ENCODE measurements at regions not wholly inside any gene's neighbourhood (a gene's known extent, or its start where the extent isn't known, plus 50 kb on each side); places are given as distances from the start of the nearest gene placed in this dataset.
"Not testable (repeated sequence)": the region's sequence is repeated elsewhere in the genome, so short reads cannot be mapped to it uniquely, and the experiment has no call there.

DNA sequence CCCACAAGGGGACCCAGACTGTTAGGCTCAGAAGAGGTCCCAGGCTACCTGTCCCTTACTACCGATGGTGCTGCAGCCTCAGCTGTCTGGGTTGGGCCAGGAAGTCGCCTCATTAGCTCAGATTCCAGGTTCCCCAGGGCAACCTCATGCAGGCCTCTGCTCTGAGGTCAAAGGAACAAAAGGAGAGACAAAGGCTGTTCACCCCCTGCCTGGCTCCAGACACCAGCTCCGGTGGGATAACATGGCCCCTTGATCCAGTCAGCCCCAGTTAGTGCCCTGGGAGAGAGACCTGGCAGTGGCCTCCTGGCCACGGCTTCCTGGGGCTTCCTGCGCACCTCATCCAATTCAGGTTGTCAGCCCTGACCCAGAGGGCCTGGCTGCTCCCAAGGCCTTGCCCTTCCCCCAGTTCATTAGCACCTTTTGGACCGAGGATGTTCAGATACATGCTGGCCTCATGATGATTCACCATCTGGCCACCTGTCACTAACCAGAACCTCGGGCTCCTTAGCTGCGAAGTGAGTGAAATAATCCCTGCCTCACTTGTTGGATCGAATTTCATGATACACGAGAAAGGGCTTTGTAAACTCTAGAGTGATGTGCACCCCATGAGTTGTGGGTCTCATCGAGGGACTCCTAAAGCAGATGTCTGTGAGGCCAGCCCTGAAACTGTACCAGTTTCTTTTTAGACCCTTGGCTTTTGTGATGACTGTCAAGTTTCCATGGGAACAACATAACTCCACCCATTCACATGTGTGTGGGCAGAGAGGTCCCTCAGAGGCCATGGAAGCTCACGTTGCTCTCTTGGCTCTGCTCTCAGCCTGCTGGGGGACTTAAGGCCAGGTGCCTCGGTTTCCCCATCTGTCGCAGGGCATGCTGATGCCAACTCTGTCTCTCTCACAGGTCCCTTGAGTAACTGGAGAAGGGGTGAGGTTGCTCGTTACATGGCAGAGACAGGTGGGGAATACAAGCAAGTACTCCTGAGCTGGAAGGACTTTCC lies 79.5 kb upstream of the PCBD1 start:
- DNase-seq = peak; percentile 13

- DNase-seq = no peak
Measured at GRCh38 chr10:70969188-70969587, 80.8 kb upstream of the PCBD1 start.

DNA sequence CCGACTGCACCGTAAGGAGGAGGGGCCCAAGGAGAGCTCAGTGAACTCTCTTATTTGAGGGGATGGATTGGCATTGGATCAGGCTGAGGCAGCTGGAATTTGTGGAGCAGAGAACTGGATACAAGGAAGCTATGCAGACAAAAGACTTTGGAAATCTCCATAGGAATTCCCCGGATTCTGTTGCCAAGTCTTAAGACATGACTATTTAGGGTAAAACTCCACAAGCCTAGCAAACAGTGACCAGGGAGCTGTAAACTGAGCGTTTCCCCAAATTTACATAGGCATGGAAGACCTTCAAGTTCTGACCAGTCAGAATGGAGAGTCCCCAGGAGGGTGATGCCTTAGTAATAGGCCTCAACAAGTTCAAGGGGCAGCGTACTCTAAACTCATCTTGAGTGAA lies 82.5 kb upstream of the PCBD1 start:
- no peak for DNase-seq

DNA sequence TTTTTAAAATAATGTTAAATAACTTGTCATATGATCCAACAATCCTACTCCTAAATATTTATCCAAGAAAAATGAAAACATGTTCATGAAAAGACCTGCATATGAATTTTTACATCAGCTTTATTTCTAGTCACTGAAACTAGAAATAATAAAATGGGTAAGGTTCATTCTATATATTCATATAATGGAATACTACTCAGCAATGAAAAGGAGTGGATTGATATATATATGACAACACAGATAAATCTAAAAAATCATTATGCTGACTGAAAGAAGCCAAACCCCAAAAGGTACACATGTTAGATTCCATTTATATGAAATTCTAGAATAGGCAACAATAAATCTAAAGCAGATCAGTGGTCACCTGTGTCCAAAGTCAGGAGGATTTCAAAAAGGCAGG lies 84.9 kb upstream of the PCBD1 start:
- DNase-seq = no peak

- no peak for DNase-seq
Measured at GRCh38 chr10:70974351-70974901, 86.1 kb upstream of the PCBD1 start.

GRCh38 chr10:70974920-70975319 lies 86.6 kb upstream of the PCBD1 start:
- no peak for DNase-seq

- no peak for DNase-seq
Measured at GRCh38 chr10:70976063-70976695, 87.8 kb upstream of the PCBD1 start.

DNA sequence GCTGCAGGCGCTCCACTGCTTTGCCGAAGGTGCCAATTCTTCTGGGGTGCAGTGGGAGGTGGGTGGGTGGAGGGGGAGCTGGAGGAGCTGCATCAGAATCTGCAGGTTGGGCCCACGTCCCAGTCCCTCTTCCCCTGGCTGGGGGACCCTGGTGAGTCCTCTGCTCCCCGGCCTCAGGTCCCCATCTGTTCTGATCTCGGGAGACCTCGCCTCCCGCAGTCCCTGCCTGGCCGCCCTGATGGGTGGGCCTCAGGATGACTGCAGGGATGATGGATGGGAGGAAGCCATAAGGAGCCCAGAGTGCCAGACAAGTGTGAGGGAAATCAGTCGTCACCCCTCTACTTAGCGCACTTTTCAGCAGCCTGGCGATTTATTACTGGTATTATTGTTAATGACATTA lies 89.3 kb upstream of the PCBD1 start:
- DNase-seq = no peak

DNA sequence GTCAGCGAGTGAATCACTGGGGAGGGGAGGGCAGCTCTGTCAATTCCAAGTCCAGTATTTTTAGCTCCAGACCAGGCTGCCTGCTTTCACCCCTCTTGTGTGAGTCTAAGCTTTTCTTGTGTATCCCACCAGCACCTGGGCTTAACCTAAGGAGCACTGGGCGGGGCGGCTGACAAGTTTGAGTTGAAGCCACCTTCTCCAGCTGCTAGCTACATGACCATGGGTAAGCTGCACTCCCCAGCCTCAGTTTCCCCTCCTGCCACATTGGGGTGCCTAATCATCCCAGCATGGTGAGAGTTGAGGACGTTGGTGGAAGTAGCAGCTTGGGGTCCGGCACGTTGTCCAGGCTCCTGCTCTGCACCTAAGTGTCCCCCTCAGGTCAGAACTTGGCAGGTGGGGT lies 89.8 kb upstream of the PCBD1 start:
- DNase-seq = no peak

- DNase-seq = no peak
Measured at GRCh38 chr10:70978816-70979480, 90.6 kb upstream of the PCBD1 start.

- no peak for DNase-seq
Measured at GRCh38 chr10:70980687-70981086, 92.3 kb upstream of the PCBD1 start.

DNA sequence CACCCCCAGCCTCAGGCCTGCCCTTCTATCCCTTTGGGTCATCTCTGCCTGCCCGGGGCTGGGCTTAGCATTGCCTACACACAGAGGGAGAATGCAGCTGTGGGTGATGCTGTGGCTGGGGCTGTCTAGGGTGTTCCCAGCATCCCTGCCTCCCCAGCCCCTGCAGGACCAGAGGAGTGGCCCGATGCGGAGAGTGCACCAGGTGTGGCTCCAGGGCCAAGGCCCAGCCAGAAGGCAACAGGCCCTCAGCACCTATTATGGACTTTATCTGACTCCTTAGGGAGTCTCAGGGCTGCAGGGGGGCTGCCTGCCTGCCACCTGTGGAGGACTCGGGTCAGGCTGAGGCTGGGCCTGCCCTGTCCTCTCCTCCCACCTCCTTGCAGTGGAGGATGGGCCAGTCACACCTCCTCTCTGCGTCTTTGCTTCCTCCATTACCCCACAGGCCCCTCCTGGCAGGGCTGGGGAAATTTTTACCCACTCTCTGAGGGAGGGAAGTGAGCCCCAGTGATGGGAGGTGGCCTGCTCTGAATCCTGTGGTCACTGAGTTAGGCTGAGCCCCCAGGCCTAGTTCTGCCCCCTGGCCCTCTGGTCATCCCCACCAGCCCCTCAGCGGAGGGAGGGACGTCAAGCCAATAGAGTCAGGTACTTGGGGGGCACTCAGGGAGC lies 92.9 kb upstream of the PCBD1 start:
- DNase-seq = no peak

DNA sequence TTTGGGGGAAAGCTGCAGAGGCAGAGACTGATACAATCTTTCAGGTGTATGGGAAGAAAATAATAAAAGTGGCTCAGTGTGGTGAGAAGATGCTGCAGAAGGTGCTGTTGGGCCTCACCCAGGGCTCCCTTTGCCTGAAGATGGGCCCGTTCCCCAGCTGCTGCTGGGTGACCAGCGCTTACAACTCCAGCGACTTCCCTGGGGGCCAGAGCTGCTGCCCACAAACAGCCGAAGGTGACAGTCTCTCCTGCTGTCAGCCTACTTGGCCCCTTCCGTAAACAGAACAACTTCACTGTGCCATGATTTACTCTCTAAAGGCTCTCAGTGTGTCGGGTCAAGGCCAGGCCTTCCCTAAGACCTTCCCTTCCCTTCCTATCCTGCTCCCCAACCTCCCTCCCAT lies 93.6 kb upstream of the PCBD1 start:
- DNase-seq = no peak

DNA sequence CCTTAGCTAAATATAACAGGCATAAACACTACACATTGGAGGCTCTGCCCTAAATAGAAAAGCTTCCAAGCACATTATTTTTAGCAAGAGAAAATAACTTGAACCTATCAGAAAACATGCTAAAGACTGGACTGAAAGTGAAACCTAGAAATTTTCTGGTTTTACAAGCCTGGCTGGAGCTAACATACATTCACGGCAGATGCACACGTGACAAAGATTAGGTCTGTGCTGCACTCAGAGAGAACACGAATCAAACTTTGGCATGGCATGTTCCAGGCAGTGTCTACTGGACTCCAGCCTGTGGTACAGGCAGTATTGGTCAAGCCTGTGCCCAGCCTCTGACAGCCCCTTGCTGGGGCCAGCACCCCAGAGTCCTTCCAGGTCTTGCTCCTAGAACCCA lies 94.1 kb upstream of the PCBD1 start:
- no peak for DNase-seq

DNA sequence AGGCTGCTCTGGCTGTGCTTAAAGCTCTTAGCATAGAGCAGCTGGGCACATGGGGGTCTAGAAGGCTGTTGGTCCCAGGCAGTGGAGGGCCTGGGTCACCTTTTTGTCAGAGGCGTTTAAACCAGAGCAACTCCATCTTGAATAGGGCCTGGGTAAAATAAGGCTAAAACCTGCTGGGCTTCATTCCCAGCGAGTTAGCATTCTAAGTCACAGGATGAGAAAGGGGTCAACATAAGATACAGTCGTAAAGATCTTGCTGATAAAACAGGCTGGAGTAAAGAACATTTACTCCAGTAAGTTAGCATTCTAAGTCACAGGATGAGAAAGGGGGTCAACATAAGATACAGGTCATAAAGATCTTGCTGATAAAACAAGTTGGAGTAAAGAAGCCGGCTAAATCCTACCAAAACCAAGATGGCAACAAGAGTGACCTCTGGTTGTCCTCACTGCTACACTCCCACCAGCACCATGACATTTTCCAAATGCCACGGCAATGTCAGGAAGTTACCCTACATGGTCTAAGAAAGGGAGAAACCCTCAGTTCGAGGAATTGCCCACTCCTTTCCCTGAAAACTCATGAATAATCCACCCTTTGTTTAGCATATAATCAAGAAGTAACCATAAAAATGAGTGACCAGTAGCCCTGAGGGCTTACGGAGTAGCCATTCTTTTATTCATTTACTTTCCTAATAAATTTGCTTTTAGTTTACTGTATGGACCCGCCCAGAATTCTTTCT lies 96.8 kb upstream of the PCBD1 start:
- no peak for DNase-seq

DNA sequence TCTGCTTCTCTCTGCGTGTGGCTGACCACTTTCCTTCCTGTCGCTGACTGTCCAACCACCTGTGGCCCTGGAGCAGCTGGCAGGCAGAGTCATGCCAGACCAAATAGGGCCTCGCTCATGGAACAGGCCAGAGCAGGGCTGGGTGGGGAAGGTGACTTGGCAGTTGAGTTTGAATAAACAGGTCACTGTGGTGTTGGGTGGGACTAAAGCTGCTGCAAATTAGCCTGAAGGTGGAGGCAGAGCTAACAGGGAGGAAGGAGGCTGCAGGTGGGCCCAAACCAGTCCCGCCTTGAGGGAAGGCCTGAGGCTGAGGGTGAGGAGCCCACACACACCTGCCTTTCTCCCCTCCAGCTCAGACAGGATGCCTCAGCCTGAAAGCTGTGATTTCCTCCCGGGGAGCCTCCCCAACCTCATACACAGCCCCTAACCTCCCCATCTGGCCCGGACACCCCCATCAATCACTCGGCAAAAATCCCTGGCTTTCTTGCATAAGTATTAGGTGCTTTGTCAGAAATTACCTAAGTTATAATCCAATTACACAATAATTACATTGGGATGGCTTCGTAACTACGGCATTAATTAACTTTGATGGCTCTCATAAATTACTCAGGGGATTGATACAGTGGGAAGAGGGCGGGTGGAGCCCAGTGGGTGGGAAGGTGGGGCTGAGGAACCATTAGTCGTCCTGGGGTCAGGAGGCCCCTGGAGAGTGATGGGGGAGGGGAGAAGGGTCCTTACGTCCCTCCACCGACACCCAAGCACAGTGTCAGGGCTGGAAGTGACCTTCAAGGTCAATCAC lies 97.7 kb upstream of the PCBD1 start:
- DNase-seq = no peak

DNA sequence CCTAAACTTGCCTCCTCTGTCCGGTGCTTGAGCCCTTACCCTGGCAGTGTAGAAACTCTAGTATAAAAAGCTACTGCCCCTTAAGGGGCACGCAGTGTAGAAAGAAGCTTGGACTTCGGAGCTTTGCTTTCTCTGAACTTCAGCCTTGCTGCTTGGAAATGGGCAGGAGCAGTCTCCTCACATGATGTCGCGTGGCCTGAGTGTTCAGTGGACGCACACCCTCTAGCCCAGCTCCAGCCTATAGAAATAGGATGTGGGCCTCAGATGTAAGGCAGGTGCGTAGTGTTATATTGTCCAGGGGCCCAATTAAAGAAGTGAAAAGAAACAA lies 98.2 kb upstream of the PCBD1 start:
- DNase-seq = no peak

DNA sequence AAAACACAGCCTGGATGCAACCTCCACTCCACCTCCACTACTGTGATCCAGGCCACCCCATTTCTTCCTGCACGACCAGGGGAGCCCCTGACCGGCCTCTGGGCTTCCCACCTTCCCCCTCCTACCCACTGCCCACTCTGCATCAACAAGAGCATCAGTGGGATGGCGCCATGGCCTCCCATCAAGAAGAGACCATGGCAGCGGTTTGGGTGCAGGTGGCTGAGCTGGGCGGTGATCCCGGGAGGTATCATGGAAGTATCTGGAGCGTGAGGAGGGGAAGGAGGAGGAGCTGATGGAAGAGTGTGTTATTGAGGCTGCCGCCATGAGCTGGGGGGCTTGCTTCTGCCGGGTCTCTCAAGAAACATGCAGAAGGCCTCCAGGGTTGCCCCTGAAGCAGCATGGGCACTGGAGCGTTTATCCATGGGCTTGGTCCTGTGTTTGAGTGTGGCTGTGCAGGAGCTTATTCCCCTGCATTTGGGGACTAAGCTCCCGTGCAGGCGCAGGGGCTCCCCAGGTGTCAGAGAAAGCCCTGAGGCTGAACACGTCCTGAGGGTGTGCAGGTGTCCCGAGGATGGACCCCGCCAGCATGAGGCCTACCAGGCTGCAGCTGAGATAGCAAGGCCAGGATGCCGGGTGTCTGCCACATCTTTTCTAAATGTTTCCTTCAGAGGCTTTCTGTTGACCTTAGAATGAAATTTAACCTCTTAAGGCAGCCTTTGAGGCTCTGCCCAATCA lies 99.2 kb upstream of the PCBD1 start:
- DNase-seq = no peak

DNA sequence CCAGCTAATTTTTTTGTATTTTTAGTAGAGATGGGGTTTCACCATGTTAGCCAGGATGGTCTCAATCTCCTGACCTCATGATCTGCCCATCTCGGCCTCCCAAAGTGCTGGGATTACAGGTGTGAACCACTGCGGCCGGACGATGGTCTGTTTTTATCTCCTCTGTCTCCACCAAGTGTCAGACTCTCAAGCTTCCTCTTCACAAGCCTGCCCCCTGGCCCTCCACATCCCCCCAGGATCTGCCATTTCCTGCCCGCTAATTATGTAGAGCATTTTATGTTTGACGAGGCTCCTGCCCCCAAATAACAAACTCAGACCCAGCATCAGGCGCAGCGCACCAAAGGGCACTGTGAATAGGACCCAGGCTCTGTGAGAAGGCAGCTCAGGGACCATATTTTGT lies 101.8 kb upstream of the PCBD1 start:
- not testable (repeated sequence) for DNase-seq

DNA sequence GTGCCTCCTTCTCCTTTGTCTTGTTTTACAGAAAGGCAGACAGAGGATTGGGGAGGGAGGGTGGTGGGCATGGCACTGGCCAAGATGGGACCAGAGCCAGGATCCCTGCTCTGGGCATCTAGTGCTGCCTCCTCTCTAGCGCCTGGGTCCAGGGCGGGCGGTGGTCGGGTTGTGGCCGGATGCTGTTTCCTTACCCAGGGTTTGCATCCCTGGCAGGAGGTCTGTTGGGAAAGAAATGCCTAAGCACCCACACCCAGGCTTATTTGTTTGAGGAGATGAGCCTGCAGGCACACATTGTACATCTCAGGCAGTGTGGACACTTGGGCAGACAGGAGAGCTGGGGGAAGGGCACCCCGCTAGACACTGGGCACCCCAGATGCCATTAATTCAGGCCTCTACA lies 102.3 kb upstream of the PCBD1 start:
- DNase-seq = no peak

Data from NCI-H510A (cell line).